GM19324 (cell line): ENCODE measurements at regions not wholly inside any gene's neighbourhood (a gene's known extent, or its start where the extent isn't known, plus 50 kb on each side); places are given as distances from the start of the nearest gene placed in this dataset.
"Not testable (repeated sequence)": the region's sequence is repeated elsewhere in the genome, so short reads cannot be mapped to it uniquely, and the experiment has no call there.

ENCODE experiments used
- ATAC-seq: cut with Tn5 transposase; IDR thresholded peaks from one replicate; pipeline ENCODE4 v1.9.1; 2021; ENCODE audit warnings: mild to moderate bottlenecking, moderate library complexity; ENCODE audit not compliant: unreplicated experiment, low FRiP score

DNA sequence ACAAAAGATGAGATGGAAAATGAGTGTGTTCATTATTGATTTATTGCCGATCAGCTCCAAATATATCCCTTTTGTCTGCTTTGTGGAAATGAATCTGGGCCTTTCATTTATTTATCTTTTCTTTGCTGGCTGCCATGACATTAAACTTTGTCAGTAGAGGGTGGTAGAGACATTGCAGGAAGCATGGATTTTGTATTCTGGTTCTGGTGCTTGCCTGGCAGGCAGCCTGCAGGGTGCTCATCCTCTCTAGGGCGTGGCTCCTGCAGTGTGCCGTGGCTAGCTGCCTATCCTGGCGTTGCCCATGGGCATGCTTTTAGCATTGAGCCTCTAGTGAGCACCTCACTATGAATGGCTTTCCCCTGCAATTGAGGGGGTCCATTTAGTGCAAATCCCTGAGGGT is 593.1 kb downstream of the RNF144A start:
- ATAC-seq = no peak

DNA sequence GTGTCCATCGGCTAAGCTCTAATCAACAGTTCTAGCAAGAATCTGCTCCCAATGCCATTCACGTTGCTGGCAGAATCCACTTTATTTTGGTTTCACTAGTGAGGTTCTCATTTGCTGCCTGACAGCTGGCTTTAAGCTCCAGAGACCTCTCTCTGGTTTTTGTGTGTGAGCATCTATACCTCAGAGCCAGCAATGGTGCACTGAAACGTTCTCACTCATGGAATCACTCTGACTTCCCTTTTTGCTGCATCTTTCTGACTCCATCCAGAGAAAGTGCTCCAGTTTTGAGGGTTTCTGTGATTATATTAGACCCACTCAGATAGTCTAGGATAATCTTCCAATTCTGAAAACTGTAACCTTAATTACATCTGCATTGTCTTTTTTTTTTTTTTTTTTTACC is 596.6 kb downstream of the RNF144A start:
- no peak for ATAC-seq

DNA sequence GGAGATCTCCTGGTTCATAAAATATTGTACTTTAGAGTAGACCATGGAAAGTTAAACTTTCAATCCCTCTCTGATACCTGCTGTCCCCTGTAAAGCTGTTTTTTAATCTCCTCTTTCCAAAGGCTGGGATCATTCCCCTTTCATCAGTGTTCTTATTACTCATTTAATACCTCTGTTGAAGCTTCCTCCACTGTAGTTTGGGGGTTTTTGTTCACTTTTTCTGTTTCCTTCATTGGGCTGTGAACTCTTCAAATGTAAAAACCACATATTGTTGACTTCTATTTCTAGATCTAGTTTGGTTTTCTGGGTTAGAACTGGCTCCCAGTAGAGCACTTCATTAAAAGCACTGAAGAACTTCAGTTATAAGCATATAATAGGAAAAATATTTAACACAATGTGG is 598.1 kb downstream of the RNF144A start:
- ATAC-seq = no peak

DNA sequence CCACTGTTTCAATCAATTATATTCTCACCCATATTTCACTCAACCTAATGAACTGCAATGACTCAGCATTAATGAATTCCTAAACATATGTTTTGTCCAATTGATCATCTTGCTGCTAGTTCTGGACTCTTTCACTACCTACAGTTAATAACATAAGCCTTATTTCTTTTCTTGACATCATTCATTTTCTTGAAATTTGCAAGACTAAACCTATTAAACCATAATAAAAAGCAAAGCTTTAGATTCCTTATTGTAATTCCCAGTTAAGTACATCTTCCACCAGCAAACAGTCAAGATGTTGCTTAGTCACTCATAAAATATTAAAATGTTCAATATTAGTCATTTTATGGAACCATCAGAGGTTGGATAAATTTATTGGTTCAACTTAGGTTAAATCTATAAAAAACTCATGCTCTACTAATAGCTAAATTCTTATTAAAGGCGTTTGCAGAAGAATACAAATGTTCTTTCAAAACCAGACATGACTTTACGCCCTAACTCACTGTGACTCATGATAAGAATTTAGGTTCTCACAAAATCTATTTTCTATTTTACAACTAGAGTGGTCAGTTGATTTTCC is 599.4 kb downstream of the RNF144A start:
- ATAC-seq = no peak

DNA sequence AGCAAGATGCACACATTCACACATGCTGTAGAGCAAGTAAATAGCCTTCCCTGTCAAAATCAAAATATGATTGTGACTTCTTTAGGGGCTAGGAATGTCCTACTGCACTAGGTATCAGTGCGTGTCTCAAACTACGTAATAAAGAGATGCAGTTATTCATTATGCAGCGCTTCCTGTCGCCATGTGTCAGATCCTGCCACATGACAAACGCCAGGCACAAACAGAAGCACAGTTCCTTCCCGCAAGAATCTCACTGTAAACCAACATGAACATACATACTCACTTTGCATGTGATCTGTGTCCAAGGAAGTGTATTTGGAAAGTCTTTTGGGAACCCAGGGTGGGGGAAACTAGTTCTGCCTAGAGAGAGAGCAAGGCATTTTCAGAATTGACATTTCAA is 599.9 kb downstream of the RNF144A start:
- ATAC-seq = no peak

DNA sequence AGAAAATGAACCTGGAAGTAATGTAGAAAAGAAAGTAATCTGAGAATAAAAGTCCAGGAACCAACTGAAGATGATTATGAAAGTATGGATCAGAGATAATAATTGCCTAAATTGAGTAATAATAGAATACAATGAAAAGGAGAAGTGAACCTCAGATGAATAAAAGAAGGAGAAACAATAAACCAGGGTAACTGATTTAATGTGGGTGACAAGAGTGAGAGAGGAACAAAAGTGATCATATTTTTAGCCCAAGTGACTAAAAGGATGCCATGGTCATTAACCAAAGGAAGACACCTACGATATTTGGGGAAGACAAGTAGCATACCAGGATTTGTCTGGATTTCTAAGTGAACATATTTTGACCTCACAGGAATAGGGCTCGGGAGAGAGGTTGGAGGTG is 600.6 kb downstream of the RNF144A start:
- ATAC-seq = no peak

- ATAC-seq = no peak
Observed at GRCh38 chr2:7523481-7524120, 606.4 kb downstream of the RNF144A start.

DNA sequence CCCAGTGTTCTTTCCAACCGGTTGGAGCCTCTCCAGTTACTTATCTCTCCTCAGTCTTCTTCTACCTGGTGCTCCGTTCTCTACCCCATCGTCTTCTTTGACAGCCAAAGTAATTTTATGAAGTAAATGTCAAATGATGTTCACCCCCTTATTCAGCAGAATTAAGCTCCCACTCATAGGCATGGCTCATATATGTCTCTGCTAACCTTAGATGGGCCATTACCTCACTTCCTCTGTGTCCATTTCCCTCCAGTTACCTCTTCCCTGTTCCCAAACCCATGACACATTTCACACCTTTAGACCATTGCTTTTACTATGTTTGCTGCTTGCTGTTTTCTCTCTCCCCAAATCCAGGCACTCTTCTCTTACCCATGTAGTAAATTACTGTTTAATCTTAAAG is 607.0 kb downstream of the RNF144A start:
- no peak for ATAC-seq

- ATAC-seq = no peak
Observed at GRCh38 chr2:7525746-7526145, 608.5 kb downstream of the RNF144A start.

DNA sequence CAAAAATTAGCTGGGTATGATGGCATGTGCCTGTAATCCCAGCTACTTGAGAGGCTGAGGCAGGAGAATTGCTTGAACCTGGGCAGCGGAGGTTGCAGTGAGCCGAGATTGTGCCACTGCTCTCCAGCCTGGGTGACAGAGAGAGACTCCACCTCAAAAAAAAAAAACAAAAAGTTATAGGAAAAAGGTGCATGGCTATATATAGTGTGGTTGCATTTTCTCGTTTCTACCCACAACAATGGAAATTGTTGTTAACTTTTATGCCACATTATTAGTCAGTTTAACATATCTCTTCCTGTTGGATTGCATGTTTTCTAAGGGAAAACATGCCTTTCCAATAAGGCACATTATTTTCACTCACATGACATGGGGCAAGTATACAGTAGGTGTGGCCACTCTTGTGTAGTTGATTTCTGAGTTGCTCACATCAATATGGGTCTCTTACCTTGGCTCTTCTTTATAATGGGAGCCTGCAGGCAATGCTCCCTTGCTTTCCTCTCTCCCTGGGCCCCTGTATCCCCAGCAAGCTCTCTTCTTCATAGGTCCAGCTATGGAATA is 610.0 kb downstream of the RNF144A start:
- ATAC-seq = no peak

DNA sequence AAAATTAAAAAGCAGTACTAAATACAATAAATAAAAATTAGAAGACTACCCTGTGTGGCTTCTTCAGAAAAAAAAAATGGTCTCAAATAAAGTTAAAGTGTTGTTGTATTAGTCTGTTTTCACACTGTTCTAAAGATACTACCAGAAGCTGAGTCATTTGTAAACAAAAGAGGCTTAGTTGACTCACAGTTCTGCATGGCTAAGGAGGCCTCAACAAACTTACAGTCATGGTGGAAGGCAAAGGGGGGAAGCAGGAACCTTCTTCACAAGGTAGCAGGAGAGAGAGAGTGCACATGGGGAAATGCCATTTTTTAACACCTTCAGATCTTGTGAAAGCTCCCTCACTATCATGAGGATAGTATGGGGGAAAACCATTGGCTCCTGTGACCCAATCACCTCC is 612.8 kb downstream of the RNF144A start:
- no peak for ATAC-seq

DNA sequence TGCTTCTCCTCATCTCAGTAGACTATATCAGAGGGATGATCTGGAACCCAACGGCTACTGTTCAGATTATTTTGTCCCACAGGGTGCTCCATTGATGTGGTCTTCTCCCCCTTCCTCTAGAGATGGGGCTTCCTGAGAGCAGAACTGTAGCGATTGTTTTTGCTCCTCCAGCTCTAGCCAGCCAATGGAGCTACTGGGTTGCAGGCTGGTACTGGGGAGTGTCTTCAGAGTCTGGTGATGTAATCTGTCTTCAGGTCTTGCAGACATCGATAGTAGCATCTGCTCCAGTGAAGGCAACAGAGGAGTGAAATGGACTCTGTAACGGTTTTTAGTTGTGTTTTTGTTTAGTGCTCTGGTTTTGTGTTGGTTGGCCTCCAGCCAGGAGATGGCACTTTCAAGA is 621.9 kb downstream of the RNF144A start:
- no peak for ATAC-seq

DNA sequence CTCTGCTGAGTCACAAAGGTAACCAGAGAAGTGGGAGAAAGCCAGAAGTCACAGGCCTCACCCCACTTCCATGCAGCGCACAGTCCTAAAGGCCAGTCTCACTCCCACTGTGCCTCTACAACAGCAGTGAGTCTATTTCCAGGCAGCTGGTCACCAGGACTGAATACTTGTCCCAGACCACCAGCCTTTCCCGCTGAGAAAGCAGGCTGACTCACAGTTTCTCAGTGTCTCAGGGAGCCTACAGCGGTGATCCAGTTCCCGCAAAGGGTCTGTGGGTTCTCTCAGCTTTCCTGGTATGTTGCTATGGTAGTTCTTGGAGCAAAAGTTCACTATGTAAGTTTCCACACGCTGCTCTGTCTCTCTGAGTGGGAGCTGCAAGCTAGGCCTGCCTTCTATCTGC is 622.5 kb downstream of the RNF144A start:
- no peak for ATAC-seq

DNA sequence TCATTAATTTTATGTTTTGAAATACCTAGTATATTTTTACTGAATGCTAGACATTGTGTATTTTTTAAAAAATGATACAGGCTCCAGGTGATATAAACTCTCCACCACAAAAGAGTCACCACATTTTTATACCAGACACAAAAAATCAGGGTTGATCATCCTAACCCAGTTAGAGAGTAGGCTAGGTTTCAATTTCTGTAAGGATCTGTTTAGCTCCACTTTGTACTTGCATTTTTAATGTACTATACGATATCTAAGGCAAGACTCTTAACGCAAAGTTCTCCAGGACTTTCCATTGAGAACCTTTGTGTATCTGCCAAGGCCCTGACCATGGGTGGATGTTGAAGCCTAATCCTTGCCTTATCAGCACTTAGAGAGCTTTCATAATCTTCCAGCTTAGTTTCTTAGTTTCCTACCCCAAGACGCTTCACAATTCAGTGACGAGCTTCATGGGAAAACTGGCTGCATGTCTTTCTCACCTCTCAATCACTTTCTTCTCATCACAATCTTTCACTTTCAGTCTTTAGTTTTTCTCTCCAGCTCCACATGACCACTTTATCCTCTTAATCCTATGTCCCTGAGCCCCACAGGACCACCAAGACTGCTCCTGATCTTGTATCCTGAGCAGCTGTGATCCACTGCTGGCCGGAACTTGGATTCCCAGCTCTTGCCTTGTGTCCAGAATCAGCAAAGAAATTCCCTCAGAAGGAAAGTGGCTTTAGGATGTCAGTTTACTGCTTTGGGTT is 635.8 kb downstream of the RNF144A start:
- no peak for ATAC-seq

GRCh38 chr2:7555260-7555659 is 638.0 kb downstream of the RNF144A start:
- no peak for ATAC-seq

GRCh38 chr2:7557376-7557775 is 640.2 kb downstream of the RNF144A start:
- no peak for ATAC-seq

DNA sequence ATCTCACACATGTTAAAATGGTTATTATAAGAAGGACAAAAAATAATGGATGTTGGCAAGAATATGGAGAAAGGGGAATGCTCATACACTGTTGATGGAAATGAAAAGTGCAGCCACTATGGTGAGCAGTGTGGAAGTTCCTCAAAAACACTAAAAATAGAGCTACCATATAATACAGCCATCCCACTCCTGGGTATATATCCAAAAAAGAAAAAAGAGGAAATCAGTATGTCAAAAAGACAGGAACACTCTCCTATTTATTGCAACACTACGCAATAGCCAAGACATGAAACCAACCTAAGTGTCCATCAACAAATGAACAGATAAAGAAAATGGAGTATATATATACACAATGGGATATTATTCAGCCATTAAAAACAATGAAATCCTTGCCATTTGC is 642.6 kb downstream of the RNF144A start:
- no peak for ATAC-seq

- ATAC-seq = no peak
Observed at GRCh38 chr2:7566382-7566881, 649.2 kb downstream of the RNF144A start.

DNA sequence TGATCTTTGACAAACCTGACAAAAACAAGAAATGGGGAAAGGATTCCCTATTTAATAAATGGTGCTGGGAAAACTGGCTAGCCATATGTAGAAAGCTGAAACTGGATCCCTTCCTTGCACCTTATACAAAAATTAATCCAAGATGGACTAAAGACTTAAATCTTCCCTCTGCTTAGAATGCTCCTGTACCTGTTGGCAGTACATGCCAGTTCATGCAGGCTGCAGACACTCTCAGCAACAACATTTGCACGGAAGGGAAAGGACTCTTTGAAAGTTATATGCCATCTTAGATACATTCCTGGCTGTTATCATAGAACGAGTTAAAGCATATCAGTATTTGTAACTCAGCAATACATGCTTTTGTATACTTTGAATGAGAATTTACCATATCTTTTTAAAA is 649.9 kb downstream of the RNF144A start:
- not testable (repeated sequence) for ATAC-seq

DNA sequence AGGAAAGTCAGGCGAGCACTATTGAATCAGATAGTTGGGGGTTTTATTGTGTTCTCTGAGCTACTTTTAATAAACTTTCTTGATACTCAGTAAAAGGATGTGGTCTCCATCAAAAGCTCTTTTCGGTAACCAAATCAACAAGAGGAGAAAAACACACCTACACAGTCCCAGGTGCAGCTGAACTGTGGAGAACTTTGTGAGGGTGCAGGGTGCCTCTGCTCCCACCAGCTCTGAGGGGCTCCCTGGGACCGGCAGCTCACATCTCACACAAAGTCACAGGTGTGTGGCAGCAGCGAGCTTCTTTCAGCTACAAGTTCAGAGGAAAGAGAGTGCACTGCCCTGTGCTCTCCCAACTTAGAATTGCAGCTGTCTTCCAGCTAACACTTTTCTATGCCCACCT is 650.4 kb downstream of the RNF144A start:
- no peak for ATAC-seq

DNA sequence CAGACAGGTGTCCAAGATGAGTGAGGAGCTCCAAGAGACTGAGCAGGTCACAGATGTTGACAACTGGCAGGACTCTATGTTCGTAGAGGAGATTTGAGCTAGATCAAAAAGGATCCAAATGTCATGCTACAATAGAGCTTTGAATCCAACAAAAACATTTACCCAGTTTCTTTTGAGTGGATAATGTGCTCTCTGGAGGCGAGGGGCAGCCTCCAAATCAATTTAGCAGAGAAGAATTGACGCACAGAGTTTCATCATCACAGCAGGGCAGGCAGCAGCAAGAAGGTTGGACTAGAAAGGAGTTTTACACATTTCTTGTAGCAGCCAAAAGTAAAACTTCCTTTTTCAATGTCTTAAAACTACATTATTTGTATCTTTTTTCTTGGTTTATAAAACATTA is 653.0 kb downstream of the RNF144A start:
- no peak for ATAC-seq

DNA sequence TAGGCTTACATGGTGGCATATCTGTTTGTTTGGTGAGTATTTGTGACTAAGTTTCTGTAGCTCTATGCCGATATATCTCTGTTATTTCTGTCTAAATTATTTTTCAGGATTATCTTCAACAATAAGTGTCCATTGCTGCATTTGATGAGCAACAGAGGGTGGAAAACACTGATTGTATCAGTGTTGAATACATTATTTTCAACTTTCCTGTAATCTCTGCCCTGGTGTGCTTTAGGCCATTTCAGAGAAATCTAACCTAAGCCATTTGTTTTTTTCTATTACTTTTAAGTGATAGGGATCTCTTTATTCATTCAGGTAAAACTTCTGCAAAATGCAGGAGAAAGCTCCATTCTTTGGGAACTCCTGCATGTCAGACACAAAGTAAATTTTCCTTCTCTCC is 654.5 kb downstream of the RNF144A start:
- no peak for ATAC-seq
